Mesodermal cell (in vitro differentiated cells): ENCODE measurements at regions not wholly inside any gene's neighbourhood (a gene's known extent, or its start where the extent isn't known, plus 50 kb on each side); places are given as distances from the start of the nearest gene placed in this dataset.
"Not testable (repeated sequence)": the region's sequence is repeated elsewhere in the genome, so short reads cannot be mapped to it uniquely, and the experiment has no call there.

Source experiments
- H3K27ac ChIP-seq: 2 replicates; pipeline ENCODE4 v1.7.0; 2013; ENCODE audit warnings: mild to moderate bottlenecking, low read depth, low read length, moderate library complexity; ENCODE audit not compliant: severe bottlenecking
- H3K36me3 ChIP-seq: 2 replicates; pipeline ENCODE4 v1.7.1; 2013; ENCODE audit warnings: mild to moderate bottlenecking, low read length, moderate library complexity; ENCODE audit not compliant: control insufficient read depth, insufficient read depth
- H3K4me1 ChIP-seq: one replicate; pipeline ENCODE4 v1.7.1; 2013; ENCODE audit warnings: mild to moderate bottlenecking, low read length; ENCODE audit not compliant: insufficient read depth, control insufficient read depth, poor library complexity, severe bottlenecking
- H3K4me3 ChIP-seq: 2 replicates; pipeline ENCODE4 v1.7.0; 2013; ENCODE audit warnings: low read length, control low read depth, mild to moderate bottlenecking; ENCODE audit not compliant: insufficient read depth, poor library complexity, severe bottlenecking; ENCODE audit errors: extremely low read depth
- H3K9me3 ChIP-seq: 2 replicates; pipeline ENCODE4 v1.7.1; 2013; ENCODE audit warnings: mild to moderate bottlenecking, low read length, moderate library complexity; ENCODE audit not compliant: control insufficient read depth
- WGBS, 2 experiments: methylation state at CpG; one replicate each; pipeline ENCODE4 v1.1.5; 2013; ENCODE audit warnings: missing lambda C conversion rate in 2 of 2; ENCODE audit not compliant: insufficient coverage in 2 of 2; 5-methylcytosine and 5-hydroxymethylcytosine counted together

DNA sequence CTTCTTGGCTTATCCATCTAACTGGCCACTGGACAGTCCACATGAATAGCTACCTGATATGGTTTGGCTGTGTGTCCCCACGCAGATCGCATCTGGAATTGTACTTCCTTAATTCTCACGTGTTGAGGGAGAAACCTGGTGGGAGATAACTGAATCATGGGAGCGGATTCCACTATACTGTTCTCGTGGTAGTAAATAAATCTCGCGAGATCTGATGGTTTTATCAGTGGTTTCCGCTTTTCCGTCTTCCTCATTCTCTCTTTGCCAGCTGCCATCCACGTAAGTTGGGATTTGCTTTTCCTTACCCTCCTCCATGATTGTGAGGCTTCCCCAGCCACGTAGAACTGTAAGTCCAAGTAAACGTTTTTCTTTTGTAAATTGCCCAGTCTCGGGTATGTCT, 1496.4 kb downstream of the KHDRBS2 start:
- H3K9me3 ChIP-seq, H3K27ac ChIP-seq, H3K4me3 ChIP-seq, H3K4me1 ChIP-seq, H3K36me3 ChIP-seq: not testable (repeated sequence)
- WGBS, 2 experiments = 87 to 95% methylated on average over 11 to 12 of the region's 13 CpGs

GRCh38 chr6:60782698-60783464, 1503.1 kb downstream of the KHDRBS2 start:
- not testable (repeated sequence) for H3K36me3 ChIP-seq, H3K27ac ChIP-seq, H3K9me3 ChIP-seq, H3K4me1 ChIP-seq, H3K4me3 ChIP-seq
- WGBS, 2 experiments = 71 to 94% methylated on average over 2 to 3 of the region's 4 CpGs

DNA sequence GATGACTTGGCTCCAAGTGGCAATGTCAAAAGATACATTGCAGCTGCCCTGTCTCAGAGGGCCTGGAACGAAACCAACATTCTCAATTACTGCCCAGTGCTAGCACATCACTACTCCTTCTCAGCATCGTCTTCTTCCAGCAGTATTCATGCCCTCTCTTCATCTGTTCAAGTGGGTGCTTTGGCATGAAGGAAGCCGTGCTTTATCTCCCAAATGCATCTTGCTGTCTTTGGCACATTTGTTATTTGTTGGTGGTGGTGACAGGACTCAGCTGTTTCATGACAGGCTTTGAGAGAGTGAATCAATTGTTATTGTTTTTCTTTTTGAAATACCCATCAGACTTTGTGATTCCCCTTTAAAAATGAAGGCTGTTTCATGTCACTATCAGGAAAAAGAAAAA, 1506.4 kb downstream of the KHDRBS2 start:
- not testable (repeated sequence) for H3K4me1 ChIP-seq, H3K4me3 ChIP-seq, H3K27ac ChIP-seq, H3K9me3 ChIP-seq, H3K36me3 ChIP-seq
- WGBS, 2 experiments = 80% methylated on average over 1 of the region's 3 CpGs; no CpG with 5 or more reads in 1 of the 2 experiments

GRCh38 chr6:60767791-60768499, 1518.1 kb downstream of the KHDRBS2 start:
- H3K36me3 ChIP-seq, H3K9me3 ChIP-seq, H3K4me1 ChIP-seq, H3K4me3 ChIP-seq, H3K27ac ChIP-seq: not testable (repeated sequence)
- no CpG with 5 or more reads among the region's 4 CpGs for WGBS, 2 experiments

GRCh38 chr6:60765331-60765730, 1520.7 kb downstream of the KHDRBS2 start:
- not testable (repeated sequence) for H3K4me1 ChIP-seq, H3K36me3 ChIP-seq, H3K27ac ChIP-seq, H3K4me3 ChIP-seq, H3K9me3 ChIP-seq

DNA sequence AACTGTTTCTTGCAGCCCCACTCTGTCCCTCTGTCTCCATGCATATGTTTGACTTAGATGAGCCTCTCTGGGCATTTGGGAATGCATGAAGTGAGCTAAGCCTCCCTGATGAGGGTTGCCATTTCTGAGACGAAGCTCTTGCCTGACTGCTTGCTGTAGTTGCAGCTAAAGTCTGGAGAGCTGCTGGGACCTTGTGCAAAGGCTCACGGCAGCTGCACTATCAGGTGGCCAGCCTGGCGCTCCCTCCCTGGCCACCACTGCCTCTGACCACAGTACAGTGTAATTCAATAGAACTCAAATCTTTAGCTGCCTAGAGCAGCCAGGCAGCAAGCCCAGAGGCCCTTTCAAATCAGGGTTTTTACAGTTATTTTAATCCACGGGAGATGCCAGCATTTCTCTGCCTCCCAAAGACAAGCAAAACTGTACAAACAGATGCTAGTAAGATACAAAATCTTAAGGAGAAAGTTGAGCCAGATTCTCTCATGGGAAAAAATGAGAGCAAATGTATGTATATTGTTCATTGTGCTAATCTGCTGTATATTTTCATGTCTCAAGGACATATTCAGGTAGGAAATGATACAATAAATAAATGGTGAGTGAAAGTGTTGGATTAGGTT, 1522.5 kb downstream of the KHDRBS2 start:
- H3K27ac ChIP-seq, H3K4me1 ChIP-seq: not testable (repeated sequence)
- no CpG with 5 or more reads among the region's 4 CpGs for WGBS, 2 experiments

GRCh38 chr6:60760928-60761327, 1525.1 kb downstream of the KHDRBS2 start:
- H3K4me3 ChIP-seq, H3K36me3 ChIP-seq, H3K4me1 ChIP-seq, H3K27ac ChIP-seq, H3K9me3 ChIP-seq: not testable (repeated sequence)
- no CpG with 5 or more reads among the region's 1 CpG for WGBS, 2 experiments

More for the DNA sequence above, 1522.5 kb downstream of the KHDRBS2 start:
- not testable (repeated sequence) for H3K4me3 ChIP-seq, H3K9me3 ChIP-seq, H3K36me3 ChIP-seq

GRCh38 chr6:60759149-60759825, 1526.7 kb downstream of the KHDRBS2 start:
- not testable (repeated sequence) for H3K36me3 ChIP-seq, H3K27ac ChIP-seq, H3K4me3 ChIP-seq, H3K4me1 ChIP-seq, H3K9me3 ChIP-seq
- no CpG with 5 or more reads among the region's 2 CpGs for WGBS, 2 experiments

DNA sequence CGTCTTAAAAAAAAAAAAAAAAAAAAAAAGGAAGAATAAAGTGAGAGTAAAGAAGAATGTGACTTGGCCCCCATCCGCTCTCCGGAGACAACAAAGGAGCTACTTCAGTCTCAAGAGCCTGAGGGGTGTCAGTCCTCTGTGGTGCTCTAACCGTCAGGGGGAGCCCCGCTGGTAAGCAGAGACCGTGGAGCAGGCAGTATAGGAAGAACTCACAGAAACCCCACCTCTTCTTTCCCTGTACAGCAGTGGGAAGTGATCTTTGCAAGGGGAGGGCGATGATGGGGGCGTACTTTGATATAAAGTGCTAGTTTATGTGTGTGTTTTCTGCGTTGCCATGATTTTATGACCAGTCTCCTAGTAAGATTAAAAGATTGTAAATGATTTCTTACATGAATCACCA, 1527.3 kb downstream of the KHDRBS2 start:
- H3K27ac ChIP-seq, H3K9me3 ChIP-seq, H3K36me3 ChIP-seq, H3K4me1 ChIP-seq, H3K4me3 ChIP-seq: not testable (repeated sequence)
- WGBS, 2 experiments = 92 to 100% methylated on average over 2 of the region's 9 CpGs

GRCh38 chr6:60754879-60755278, 1531.1 kb downstream of the KHDRBS2 start:
- H3K4me1 ChIP-seq = no peaks in the 10 kb centered on the region
- no peaks in the 10 kb centered on the region for H3K9me3 ChIP-seq
- H3K4me3 ChIP-seq = no peak overlapping the region
- H3K27ac ChIP-seq = no peak overlapping the region
- no peaks in the 10 kb centered on the region for H3K36me3 ChIP-seq
